H1 (cell line): ENCODE measurements at regions not wholly inside any gene's neighbourhood (a gene's known extent, or its start where the extent isn't known, plus 50 kb on each side); places are given as distances from the start of the nearest gene placed in this dataset.

Experiments used
- ATF3 ChIP-seq: IDR thresholded peaks from 2 replicates; pipeline ENCODE4 v1.6.1; 2011; ENCODE audit warnings: low read depth, mild to moderate bottlenecking, low read length; ENCODE audit not compliant: insufficient read depth
- CBX5 ChIP-seq: fragments of 300-800, 300-1000 bp; sonication (generic); IDR thresholded peaks from 2 replicates; pipeline ENCODE4 v1.7.1; 2016; ENCODE audit warnings: antibody characterized with exemption, low read length, low read depth
- CBX8 ChIP-seq: fragments of 300-800, 300-1000 bp; sonication (generic); IDR thresholded peaks from 2 replicates; pipeline ENCODE4 v1.7.1; 2016; ENCODE audit warnings: low read depth, low read length, borderline replicate concordance
- CHD1 ChIP-seq: IDR thresholded peaks from 2 replicates; pipeline ENCODE4 v1.6.1; 2012; ENCODE audit warnings: low read depth, low read length, improper control_type of control experiment
- CREB1 ChIP-seq: IDR thresholded peaks from 2 replicates; pipeline ENCODE4 v1.6.1; 2012; ENCODE audit warnings: inconsistent platforms
- JUN ChIP-seq: IDR thresholded peaks from 2 replicates; pipeline ENCODE4 v1.6.1; 2011; ENCODE audit warnings: low read depth, mild to moderate bottlenecking, improper control_type of control experiment, low read length
- MAFK ChIP-seq: IDR thresholded peaks from 2 replicates; pipeline ENCODE4 v1.6.1; 2012; ENCODE audit warnings: low read depth, mild to moderate bottlenecking, improper control_type of control experiment, low read length
- POLR2A ChIP-seq, 2 experiments: IDR thresholded peaks; 1 replicate in 1 of 2; 2 replicates in 1 of 2; pipeline ENCODE4 v1.6.1; 2011; ENCODE audit warnings: low read depth in 2 of 2, low read length in 2 of 2, mild to moderate bottlenecking in 2 of 2; ENCODE audit errors: control extremely low read depth in 1 of 2
- SIX5 ChIP-seq: IDR thresholded peaks from 2 replicates; pipeline ENCODE4 v1.6.1; 2011; ENCODE audit warnings: mild to moderate bottlenecking, low read depth, low read length
- SP1 ChIP-seq: IDR thresholded peaks from 2 replicates; pipeline ENCODE4 v1.6.1; 2011; ENCODE audit warnings: low read depth, low read length
- SP4 ChIP-seq: IDR thresholded peaks from 2 replicates; pipeline ENCODE4 v1.6.1; 2012; ENCODE audit warnings: low read length, inconsistent platforms
- SUZ12 ChIP-seq: fragments of 200-600 bp; sonication (generic); IDR thresholded peaks from 2 replicates; pipeline ENCODE4 v1.6.1; 2012; ENCODE audit warnings: mild to moderate bottlenecking, inconsistent platforms, low read length, moderate library complexity, mixed read lengths
- TBP ChIP-seq: IDR thresholded peaks from 2 replicates; pipeline ENCODE4 v1.6.1; 2011; ENCODE audit warnings: low read depth, low read length, improper control_type of control experiment
- TF ChIP-seq, protein P1 (sequence below): fragments of 300-600 bp; sonication (generic); IDR thresholded peaks from 2 replicates; pipeline ENCODE4 v1.7.1; 2012; ENCODE audit warnings: low read length, moderate library complexity, mild to moderate bottlenecking, inconsistent platforms; ENCODE audit not compliant: insufficient replicate concordance

DNA sequence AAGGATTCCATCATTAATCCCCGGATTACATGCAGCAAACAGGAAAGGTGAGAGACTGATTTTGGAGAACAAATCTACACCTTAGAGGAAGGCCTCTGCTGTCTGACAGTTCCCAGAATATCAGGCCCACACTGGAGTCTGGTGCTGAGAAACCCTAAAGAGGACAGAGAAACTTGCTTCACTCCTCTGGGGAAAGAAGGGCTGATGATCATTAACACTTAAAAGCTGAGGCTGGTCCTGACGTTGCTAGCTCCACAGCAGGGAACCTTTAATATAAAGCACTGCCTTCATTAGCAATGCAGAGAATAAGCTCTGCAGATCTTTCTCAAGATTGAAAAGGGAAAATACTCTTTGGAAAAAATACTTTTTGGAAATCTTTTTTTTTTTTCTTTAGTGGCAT is 1472.4 kb upstream of the GOT2 start (continued):
- TF ChIP-seq, protein P1, sequence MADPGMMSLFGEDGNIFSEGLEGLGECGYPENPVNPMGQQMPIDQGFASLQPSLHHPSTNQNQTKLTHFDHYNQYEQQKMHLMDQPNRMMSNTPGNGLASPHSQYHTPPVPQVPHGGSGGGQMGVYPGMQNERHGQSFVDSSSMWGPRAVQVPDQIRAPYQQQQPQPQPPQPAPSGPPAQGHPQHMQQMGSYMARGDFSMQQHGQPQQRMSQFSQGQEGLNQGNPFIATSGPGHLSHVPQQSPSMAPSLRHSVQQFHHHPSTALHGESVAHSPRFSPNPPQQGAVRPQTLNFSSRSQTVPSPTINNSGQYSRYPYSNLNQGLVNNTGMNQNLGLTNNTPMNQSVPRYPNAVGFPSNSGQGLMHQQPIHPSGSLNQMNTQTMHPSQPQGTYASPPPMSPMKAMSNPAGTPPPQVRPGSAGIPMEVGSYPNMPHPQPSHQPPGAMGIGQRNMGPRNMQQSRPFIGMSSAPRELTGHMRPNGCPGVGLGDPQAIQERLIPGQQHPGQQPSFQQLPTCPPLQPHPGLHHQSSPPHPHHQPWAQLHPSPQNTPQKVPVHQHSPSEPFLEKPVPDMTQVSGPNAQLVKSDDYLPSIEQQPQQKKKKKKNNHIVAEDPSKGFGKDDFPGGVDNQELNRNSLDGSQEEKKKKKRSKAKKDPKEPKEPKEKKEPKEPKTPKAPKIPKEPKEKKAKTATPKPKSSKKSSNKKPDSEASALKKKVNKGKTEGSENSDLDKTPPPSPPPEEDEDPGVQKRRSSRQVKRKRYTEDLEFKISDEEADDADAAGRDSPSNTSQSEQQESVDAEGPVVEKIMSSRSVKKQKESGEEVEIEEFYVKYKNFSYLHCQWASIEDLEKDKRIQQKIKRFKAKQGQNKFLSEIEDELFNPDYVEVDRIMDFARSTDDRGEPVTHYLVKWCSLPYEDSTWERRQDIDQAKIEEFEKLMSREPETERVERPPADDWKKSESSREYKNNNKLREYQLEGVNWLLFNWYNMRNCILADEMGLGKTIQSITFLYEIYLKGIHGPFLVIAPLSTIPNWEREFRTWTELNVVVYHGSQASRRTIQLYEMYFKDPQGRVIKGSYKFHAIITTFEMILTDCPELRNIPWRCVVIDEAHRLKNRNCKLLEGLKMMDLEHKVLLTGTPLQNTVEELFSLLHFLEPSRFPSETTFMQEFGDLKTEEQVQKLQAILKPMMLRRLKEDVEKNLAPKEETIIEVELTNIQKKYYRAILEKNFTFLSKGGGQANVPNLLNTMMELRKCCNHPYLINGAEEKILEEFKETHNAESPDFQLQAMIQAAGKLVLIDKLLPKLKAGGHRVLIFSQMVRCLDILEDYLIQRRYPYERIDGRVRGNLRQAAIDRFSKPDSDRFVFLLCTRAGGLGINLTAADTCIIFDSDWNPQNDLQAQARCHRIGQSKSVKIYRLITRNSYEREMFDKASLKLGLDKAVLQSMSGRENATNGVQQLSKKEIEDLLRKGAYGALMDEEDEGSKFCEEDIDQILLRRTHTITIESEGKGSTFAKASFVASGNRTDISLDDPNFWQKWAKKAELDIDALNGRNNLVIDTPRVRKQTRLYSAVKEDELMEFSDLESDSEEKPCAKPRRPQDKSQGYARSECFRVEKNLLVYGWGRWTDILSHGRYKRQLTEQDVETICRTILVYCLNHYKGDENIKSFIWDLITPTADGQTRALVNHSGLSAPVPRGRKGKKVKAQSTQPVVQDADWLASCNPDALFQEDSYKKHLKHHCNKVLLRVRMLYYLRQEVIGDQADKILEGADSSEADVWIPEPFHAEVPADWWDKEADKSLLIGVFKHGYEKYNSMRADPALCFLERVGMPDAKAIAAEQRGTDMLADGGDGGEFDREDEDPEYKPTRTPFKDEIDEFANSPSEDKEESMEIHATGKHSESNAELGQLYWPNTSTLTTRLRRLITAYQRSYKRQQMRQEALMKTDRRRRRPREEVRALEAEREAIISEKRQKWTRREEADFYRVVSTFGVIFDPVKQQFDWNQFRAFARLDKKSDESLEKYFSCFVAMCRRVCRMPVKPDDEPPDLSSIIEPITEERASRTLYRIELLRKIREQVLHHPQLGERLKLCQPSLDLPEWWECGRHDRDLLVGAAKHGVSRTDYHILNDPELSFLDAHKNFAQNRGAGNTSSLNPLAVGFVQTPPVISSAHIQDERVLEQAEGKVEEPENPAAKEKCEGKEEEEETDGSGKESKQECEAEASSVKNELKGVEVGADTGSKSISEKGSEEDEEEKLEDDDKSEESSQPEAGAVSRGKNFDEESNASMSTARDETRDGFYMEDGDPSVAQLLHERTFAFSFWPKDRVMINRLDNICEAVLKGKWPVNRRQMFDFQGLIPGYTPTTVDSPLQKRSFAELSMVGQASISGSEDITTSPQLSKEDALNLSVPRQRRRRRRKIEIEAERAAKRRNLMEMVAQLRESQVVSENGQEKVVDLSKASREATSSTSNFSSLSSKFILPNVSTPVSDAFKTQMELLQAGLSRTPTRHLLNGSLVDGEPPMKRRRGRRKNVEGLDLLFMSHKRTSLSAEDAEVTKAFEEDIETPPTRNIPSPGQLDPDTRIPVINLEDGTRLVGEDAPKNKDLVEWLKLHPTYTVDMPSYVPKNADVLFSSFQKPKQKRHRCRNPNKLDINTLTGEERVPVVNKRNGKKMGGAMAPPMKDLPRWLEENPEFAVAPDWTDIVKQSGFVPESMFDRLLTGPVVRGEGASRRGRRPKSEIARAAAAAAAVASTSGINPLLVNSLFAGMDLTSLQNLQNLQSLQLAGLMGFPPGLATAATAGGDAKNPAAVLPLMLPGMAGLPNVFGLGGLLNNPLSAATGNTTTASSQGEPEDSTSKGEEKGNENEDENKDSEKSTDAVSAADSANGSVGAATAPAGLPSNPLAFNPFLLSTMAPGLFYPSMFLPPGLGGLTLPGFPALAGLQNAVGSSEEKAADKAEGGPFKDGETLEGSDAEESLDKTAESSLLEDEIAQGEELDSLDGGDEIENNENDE: no peak
- TF ChIP-seq SP1: no peak
- TF ChIP-seq CBX8: no peak
- TF ChIP-seq MAFK: no peak
- no peak for TF ChIP-seq SP4
- no peak for TF ChIP-seq TBP
- no peak for TF ChIP-seq SIX5
- no peak for TF ChIP-seq ATF3
- TF ChIP-seq CREB1: no peak
- TF ChIP-seq CHD1: no peak
- no peak for TF ChIP-seq CBX5
- TF ChIP-seq SUZ12: no peak
- TF ChIP-seq POLR2A (IDR thresholded peaks at IDR 0.05; ENCODE audit: control extremely low read depth in 1 of 2, low read depth in 2 of 2, low read length in 2 of 2): no peak
- no peak for TF ChIP-seq JUN
